SIG-M5 (cell line): ENCODE measurements at regions not wholly inside any gene's neighbourhood (a gene's known extent, or its start where the extent isn't known, plus 50 kb on each side); places are given as distances from the start of the nearest gene placed in this dataset.
"Not testable (repeated sequence)": the region's sequence is repeated elsewhere in the genome, so short reads cannot be mapped to it uniquely, and the experiment has no call there.

Source experiments
- DNase-seq: peaks from one replicate; lab custom pipeline; 2025; lab: John Stamatoyannopoulos, UW

GRCh38 chr1:96424877-96425276 is 296.7 kb upstream of the PTBP2 start:
- no peak for DNase-seq

GRCh38 chr1:96425382-96426129 is 296.0 kb upstream of the PTBP2 start:
- DNase-seq = no peak

GRCh38 chr1:96427616-96428015 is 294.0 kb upstream of the PTBP2 start:
- no peak for DNase-seq

- DNase-seq = no peak
These were observed 276.3 kb upstream of the PTBP2 start for GRCh38 chr1:96445302-96445701.

GRCh38 chr1:96464066-96464465 is 257.5 kb upstream of the PTBP2 start:
- DNase-seq = no peak

GRCh38 chr1:96464522-96464921 is 257.1 kb upstream of the PTBP2 start:
- no peak for DNase-seq

GRCh38 chr1:96464991-96465390 is 256.6 kb upstream of the PTBP2 start:
- DNase-seq = no peak

GRCh38 chr1:96465441-96465840 is 256.1 kb upstream of the PTBP2 start:
- DNase-seq = no peak

GRCh38 chr1:96466842-96467241 is 254.7 kb upstream of the PTBP2 start:
- no peak for DNase-seq

- DNase-seq = not testable (repeated sequence)
These were observed 251.9 kb upstream of the PTBP2 start for GRCh38 chr1:96469726-96470125.

GRCh38 chr1:96472471-96472870 is 249.1 kb upstream of the PTBP2 start:
- no peak for DNase-seq

- DNase-seq = no peak
These were observed 247.7 kb upstream of the PTBP2 start for GRCh38 chr1:96473791-96474434.

- no peak for DNase-seq
These were observed 246.4 kb upstream of the PTBP2 start for GRCh38 chr1:96474985-96475743.

GRCh38 chr1:96475903-96476302 is 245.7 kb upstream of the PTBP2 start:
- DNase-seq = no peak

- no peak for DNase-seq
These were observed 243.4 kb upstream of the PTBP2 start for GRCh38 chr1:96478228-96478627.

GRCh38 chr1:96481409-96481808 is 240.2 kb upstream of the PTBP2 start:
- DNase-seq = no peak

- DNase-seq = no peak
These were observed 239.0 kb upstream of the PTBP2 start for GRCh38 chr1:96482616-96483015.

GRCh38 chr1:96487394-96487793 is 234.2 kb upstream of the PTBP2 start:
- DNase-seq = no peak

- no peak for DNase-seq
These were observed 233.6 kb upstream of the PTBP2 start for GRCh38 chr1:96487971-96488370.

GRCh38 chr1:96488777-96489176 is 232.8 kb upstream of the PTBP2 start:
- no peak for DNase-seq

GRCh38 chr1:96492236-96492635 is 229.3 kb upstream of the PTBP2 start:
- no peak for DNase-seq

GRCh38 chr1:96498744-96499340 is 222.7 kb upstream of the PTBP2 start:
- DNase-seq = no peak

GRCh38 chr1:96508233-96508632 is 213.4 kb upstream of the PTBP2 start:
- no peak for DNase-seq
